ENCODE measurements at regions not wholly inside any gene's neighbourhood (a gene's known extent, or its start where the extent isn't known, plus 50 kb on each side); places are given as distances from the start of the nearest gene placed in this dataset.
"Not testable (repeated sequence)": the region's sequence is repeated elsewhere in the genome, so short reads cannot be mapped to it uniquely, and the experiment has no call there.

GRCh38 chr5:124614836-124615385 lies 131.5 kb downstream of the ZNF608 start:
- DNase-seq = no peak

DNA sequence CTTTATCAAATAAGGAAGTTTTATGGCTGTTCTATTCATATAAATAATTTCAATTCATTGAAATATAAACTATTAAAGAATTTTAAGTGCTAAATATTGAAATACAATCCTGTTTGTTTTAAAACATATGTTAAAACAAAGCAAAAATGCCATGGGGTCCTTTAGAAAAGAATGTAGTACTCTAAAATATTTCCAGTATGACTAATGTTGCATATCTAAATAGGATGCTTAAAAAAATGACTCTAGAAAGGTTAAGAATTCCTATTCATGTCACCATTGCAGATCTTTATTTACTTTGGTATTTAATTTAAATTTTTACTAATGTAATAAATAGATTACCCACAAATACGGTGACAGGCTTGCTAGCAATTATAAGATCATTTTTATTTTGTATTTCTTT lies 132.3 kb downstream of the ZNF608 start:
- DNase-seq = no peak

- DNase-seq = no peak
Observed at GRCh38 chr5:124613273-124613953, 133.0 kb downstream of the ZNF608 start.

- DNase-seq = no peak
Observed at GRCh38 chr5:124612023-124612422, 134.4 kb downstream of the ZNF608 start.

DNA sequence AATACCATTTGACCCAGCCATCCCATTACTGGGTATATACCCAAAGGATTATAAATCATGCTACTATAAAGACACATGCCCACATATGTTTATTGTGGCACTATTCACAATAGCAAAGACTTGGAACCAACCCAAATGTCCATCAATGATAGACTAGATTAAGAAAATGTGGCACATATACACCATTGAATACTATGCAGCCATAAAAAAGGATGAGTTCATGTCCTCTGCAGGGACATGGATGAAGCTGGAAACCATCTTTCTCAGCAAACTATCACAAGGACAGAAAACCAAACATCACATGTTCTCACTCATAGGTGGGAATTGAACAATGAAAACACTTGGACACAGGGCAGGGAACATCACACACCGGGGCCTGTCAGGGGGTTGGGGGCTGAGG lies 135.2 kb downstream of the ZNF608 start:
- not testable (repeated sequence) for DNase-seq

DNA sequence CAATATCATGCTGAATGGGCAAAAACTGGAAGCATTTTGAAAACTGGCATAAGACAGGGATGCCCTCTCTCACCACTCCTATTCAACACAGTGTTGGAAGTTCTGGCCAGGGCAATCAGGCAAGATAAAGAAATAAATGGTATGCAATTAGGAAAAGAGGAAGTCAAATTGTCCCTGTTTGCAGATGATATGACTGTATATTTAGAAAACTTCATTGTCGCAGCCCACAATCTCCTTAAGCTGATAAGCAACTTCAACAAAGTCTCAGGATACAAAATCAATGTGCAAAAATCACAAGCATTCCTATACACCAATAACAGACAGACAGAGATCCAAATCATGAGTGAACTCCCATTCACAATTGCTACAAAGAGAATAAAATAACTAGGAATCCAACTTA lies 136.8 kb downstream of the ZNF608 start:
- not testable (repeated sequence) for DNase-seq

DNA sequence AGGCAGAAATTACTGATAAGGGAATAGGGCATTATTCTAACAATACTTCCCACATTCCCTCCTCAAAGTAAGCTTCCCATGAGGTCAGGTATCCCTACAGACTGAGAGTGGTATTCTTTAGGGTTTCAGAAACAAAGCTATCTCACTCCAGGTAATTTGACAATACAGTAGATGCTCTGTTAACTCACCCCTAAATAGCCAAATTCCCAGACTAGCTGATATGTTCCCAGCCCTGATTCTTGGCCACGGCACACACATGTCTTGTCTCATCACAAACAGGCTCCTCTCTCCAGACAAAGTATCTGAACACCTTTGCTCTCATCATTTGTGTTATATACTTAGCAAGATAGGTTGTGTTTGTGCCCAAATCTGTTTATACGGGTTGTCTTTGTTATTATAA lies 139.9 kb downstream of the ZNF608 start:
- DNase-seq = no peak

DNA sequence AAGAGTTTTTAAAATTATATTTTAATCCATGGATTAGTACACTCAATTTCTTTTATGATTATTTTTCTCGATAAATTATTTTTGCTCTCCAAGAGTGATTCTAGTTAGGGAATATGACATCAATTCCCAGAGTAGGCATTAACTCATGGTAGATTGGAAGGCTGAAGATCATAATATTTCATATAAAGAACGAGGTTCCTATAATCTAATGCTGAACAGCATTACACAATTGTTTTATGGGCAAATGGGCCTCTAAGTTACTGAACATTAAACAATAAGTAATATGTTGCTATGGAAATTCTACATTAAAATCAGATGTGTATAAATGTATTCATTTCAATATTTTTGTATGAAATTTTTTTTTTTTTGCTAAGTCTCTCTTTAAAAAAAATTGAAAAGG lies 140.3 kb downstream of the ZNF608 start:
- DNase-seq = no peak

- peak; percentile 88 for DNase-seq
Observed at GRCh38 chr5:124605541-124605940, 140.9 kb downstream of the ZNF608 start.

DNA sequence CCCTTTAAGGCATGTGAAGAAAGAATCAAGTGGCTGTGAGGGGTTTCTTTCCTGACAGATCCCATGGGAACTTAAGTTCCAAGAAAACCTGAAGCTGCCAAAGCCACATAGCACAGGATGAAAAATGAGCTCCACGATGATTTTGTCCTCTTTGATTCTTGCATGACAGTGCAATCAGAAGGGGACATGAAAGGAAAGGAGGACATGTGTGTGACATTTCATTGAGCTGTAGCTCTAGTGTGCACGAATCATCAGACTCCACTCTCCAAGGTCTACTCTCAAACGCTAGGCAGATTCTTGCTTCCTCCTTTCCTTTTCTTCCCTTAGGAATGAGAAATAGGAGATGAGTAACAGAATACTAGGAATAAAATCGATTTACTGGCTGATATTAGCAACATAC lies 142.0 kb downstream of the ZNF608 start:
- DNase-seq = peak; percentile 62

GRCh38 chr5:124602925-124603650 lies 143.4 kb downstream of the ZNF608 start:
- peak; percentile 48 for DNase-seq

GRCh38 chr5:124599028-124599973 lies 147.1 kb downstream of the ZNF608 start:
- DNase-seq = peak; percentile 97

GRCh38 chr5:124596595-124597421 lies 149.6 kb downstream of the ZNF608 start:
- DNase-seq = peak; percentile 91

GRCh38 chr5:124593952-124594351 lies 152.5 kb downstream of the ZNF608 start:
- DNase-seq = no peak

DNA sequence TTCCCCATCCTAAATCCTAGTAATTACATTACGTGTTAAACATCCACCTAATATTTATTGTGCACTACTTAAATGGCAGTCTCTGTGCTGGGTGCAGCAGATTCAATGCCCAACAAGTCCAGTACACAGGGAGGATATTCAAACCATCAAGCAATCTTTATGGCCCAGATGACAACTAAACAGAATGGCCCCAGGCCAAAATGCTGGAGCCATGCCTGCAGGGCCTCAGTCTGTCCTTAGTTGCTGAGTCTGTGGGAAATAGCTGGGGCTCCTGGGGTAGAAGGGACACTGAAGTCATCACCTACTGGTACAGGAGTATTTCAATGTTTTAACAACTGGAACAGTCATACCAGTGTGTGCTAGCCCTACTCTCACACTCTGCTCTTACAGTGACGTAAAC lies 153.5 kb downstream of the ZNF608 start:
- no peak for DNase-seq

DNA sequence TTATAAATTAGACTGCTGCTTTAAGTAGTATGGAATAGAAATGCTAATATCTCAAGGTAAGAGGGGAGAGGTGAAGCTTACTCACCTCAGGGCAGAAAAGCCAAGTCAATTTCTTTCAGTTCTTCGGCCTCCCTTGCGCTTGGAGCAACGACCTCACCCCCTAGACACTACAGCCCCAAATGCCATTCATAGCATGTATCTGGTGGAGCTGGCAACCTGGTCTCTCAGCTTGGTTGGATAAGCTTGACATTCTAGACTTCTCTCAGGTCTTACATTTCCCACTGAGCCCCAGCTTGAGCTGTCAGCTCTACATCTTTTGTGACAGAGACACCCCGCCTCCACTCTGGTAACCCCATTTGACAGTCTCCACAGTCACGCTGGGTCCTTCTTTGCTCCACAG lies 154.9 kb downstream of the ZNF608 start:
- DNase-seq = no peak

GRCh38 chr5:124590686-124591085 lies 155.8 kb downstream of the ZNF608 start:
- DNase-seq = no peak

DNA sequence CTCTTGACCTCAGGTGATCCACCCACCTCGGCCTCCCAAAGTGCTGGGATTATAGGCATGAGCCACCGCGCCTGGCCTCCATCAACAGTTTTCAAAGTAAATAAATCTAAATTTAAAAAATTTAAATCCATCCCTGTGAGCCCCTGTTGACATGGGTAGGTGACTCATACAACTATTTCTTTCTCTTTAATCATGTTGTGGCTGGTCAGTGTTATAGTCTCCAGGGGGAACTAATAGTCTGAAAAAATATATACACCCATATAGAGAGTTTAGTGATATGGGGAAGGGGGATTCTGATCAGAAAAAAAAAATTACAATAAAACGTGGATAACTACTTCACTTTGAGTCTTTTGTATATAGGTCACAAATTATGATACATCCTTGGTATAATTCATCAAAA lies 159.2 kb downstream of the ZNF608 start:
- DNase-seq = no peak

GRCh38 chr5:124584991-124585715 lies 161.3 kb downstream of the ZNF608 start:
- DNase-seq = peak; percentile 41

DNA sequence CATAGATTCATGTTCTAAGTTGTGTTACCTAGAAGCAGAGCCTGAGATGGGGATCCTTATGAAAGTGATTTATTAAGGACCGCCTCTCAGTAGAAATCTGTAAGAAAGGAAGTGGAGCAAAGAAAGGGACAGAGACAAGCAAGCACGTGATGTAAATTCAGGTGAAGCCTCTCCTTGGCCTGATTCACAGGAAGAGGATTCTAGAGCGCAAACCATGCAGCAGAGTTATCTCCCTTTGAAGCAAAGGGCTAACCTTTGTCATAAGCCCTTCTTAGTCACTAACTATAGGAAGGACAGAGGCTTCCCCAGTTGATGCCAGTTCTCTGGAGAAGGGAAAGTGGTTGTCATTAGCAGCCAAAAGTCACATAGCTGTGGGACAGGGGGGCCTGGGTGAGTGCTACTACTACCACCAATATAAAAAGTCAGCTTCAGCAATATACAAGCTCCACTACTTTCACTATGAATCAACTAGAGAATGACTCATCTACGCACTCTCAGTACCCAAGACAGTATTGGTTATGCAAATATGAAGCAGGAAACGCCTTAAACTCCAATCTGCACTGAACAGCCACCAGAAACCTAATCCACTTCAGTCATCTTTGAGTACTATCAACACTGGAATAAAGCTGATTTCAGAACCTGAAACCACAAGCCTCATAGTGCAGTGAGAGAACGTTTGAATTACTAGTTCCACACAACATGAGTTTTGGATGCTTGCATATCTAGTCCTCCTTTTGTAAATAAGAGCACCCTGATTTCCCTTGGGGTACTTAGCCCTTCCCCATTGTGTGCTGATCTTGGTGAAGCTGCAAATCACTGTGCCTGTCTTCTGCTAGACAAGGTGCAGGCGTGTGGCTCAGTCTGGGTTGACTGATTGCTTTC lies 162.7 kb downstream of the ZNF608 start:
- DNase-seq = peak; percentile 96

DNA sequence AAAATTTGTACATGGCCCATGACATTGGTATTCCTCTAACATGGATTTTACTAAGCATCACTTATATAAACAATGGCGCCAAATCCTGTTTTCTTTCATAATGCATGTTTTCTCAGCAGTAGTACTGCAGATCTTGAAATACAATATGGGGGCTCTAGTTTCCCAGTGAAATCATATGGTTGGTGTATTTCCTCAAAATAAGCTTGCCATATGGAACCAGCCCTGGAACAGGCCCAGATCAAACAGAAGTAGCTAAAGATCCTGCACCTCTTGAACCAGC lies 163.9 kb downstream of the ZNF608 start:
- peak; percentile 54 for DNase-seq
